ENCODE measurements at regions not wholly inside any gene's neighbourhood (a gene's known extent, or its start where the extent isn't known, plus 50 kb on each side); places are given as distances from the start of the nearest gene placed in this dataset.
"Not testable (repeated sequence)": the region's sequence is repeated elsewhere in the genome, so short reads cannot be mapped to it uniquely, and the experiment has no call there.

DNA sequence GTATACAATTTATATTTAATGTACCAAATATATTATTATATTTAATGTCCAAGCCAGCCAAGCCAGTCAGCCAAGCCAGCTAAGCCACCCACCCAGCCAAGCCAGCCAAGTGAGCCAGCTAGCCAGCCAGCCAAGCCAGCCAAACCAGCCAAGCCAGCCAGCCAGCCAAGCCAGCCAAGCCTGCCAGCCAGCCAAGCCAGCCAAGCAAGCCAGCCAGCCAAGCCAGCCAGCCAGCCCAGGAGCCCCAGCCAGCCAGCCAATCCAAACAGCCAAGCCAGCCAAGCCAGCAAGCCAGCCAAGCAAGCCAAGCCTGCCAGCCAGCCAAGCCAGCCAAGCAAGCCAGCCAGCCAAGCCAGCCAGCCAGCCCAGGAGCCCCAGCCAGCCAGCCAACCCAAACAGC, 1596.3 kb downstream of the RPIA start:
- not testable (repeated sequence) for H4K20me1 ChIP-seq, H3K27ac ChIP-seq, H3K27me3 ChIP-seq, H3K4me2 ChIP-seq, H3K4me3 ChIP-seq, H3K4me1 ChIP-seq, H3K9ac ChIP-seq, H3K36me3 ChIP-seq
- H3K9me3 ChIP-seq = peaks cover 23% of the 10 kb centered on the region; the same call in 1 of the 2 replicates

DNA sequence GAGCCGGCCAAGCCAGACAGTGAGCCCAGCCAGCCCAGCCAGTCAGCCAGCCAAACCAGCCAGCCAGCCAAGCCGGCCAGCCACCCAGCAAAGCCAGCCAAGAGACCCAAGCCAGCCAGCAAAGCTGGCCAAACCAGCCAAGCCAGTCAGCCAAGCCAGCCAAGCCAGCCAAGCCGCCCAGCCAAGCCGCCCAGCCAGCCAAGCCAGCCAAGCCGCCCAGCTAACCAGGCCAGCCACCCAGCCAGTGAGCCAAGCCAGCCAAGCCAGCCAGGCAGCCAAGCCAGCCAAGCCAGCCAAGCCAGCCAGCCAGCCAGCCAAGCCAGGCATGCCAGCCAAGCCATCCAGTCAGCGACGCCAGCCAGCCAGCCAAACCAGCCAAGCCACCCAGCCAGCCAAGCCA, 1596.9 kb downstream of the RPIA start:
- not testable (repeated sequence) for H3K36me3 ChIP-seq, H3K27ac ChIP-seq, H3K4me1 ChIP-seq, H4K20me1 ChIP-seq, H3K9ac ChIP-seq, H3K27me3 ChIP-seq, H3K4me3 ChIP-seq, H3K4me2 ChIP-seq
- H3K9me3 ChIP-seq = peaks cover 27% of the 10 kb centered on the region

- H3K4me1 ChIP-seq, H3K36me3 ChIP-seq, H3K4me2 ChIP-seq, H4K20me1 ChIP-seq, H3K4me3 ChIP-seq, H3K27ac ChIP-seq, H3K27me3 ChIP-seq, H3K9ac ChIP-seq: not testable (repeated sequence)
- H3K9me3 ChIP-seq = peaks cover 28% of the 10 kb centered on the region
These were observed 1598.0 kb downstream of the RPIA start for GRCh38 chr2:90289291-90289980.

- H3K4me2 ChIP-seq, H3K4me1 ChIP-seq, H3K4me3 ChIP-seq, H4K20me1 ChIP-seq, H3K27ac ChIP-seq, H3K36me3 ChIP-seq, H3K27me3 ChIP-seq, H3K9ac ChIP-seq: not testable (repeated sequence)
- peaks cover 34% of the 10 kb centered on the region for H3K9me3 ChIP-seq
These were observed 1599.2 kb downstream of the RPIA start for GRCh38 chr2:90290701-90291100.

- H3K9ac ChIP-seq, H3K4me2 ChIP-seq, H3K27me3 ChIP-seq, H3K4me3 ChIP-seq, H4K20me1 ChIP-seq, H3K27ac ChIP-seq, H3K36me3 ChIP-seq, H3K4me1 ChIP-seq: not testable (repeated sequence)
- peaks cover 37% of the 10 kb centered on the region for H3K9me3 ChIP-seq
These were observed 1599.9 kb downstream of the RPIA start for GRCh38 chr2:90291168-90291883.

GRCh38 chr2:90291934-90292333, 1600.5 kb downstream of the RPIA start:
- H3K9ac ChIP-seq, H3K4me2 ChIP-seq, H3K36me3 ChIP-seq, H3K27ac ChIP-seq, H3K27me3 ChIP-seq, H3K4me1 ChIP-seq, H4K20me1 ChIP-seq, H3K4me3 ChIP-seq: not testable (repeated sequence)
- H3K9me3 ChIP-seq = peaks cover 37% of the 10 kb centered on the region

DNA sequence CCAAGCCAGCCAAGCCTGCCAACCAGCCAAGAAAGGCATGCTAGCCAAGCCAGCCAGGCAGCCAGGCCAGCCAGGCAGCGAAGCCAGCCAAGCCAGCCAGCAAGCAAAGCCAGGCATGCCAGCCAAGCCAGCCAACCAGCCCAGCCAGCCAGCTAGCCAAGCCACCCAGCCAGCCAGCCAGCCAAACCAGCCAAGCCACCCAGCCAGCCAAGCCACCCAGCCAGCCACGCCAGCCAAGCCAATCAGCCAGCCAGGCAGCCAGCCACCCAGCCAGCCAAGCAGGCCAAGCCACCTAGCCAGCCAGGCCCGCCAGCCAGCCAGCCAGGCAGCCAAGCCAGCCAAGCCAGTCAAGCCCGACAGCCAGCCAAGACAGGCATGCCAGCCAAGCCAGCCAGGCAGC, 1601.0 kb downstream of the RPIA start:
- peaks cover 37% of the 10 kb centered on the region for H3K9me3 ChIP-seq
- H3K27ac ChIP-seq, H3K36me3 ChIP-seq, H3K4me1 ChIP-seq, H3K4me3 ChIP-seq, H3K27me3 ChIP-seq, H3K9ac ChIP-seq, H3K4me2 ChIP-seq, H4K20me1 ChIP-seq: not testable (repeated sequence)

- H4K20me1 ChIP-seq, H3K4me3 ChIP-seq: not testable (repeated sequence)
- H3K9me3 ChIP-seq = peaks cover 37% of the 10 kb centered on the region
These were observed 1601.8 kb downstream of the RPIA start for GRCh38 chr2:90293224-90293623.

DNA sequence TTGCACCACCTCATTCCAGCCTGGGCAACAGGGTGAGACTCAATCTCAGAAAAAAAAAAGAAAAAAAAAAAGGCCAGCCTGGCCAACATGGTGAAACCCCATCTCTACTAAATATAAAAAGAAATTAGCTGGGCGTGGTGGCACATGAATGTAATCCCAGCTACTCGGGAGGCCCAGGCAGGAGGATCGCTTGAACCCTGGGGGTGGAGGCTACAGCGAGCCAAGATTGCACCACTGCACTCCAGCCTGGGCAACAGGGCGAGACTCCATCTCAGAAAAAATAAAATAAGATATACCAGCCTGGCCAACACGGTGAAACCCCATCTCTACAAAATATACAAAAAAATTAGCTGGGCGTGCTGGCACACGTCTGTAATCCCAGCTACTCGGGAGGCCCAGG, 1602.3 kb downstream of the RPIA start:
- not testable (repeated sequence) for H3K27me3 ChIP-seq, H3K4me2 ChIP-seq, H3K4me3 ChIP-seq, H3K9ac ChIP-seq, H3K4me1 ChIP-seq, H3K27ac ChIP-seq, H3K36me3 ChIP-seq, H4K20me1 ChIP-seq
- H3K9me3 ChIP-seq = peaks cover 35% of the 10 kb centered on the region

More at GRCh38 chr2:90293224-90293623, 1601.8 kb downstream of the RPIA start:
- H3K4me1 ChIP-seq, H3K4me2 ChIP-seq, H3K9ac ChIP-seq, H3K27ac ChIP-seq, H3K36me3 ChIP-seq, H3K27me3 ChIP-seq: not testable (repeated sequence)

DNA sequence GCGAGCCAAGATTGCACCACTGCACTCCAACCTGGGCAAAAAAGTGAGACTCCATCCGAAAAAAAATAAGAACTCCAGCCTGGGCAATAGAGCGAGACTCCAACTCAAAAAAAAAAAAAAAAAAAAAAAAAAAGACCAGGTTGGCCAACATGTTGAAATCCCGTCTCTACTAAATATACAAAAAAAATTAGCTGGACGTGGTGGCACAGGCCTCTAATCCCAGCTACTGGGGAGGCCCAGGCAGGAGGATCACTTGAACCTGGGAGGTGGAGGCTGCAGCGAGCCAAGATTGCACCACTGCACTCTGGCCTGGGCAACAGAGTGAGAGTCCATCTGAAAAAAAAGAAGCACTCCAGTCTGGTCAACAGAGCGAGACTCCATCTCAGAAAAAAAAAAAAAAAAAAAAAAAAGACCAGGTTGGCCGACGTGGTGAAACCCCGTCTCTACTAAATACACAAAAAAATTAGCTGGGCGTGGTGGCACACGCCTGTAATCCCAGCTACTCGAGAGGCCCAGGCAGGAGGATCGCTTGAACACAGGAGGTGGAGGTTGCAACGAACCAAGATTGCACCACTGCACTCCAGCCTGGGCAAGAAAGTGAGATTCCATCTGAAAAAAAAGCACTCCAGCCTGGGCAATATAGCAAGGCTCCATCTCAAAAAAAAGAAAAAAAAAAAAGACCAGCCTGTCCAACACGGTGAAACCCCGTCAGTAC, 1603.7 kb downstream of the RPIA start:
- not testable (repeated sequence) for H4K20me1 ChIP-seq, H3K4me3 ChIP-seq, H3K4me1 ChIP-seq, H3K27ac ChIP-seq, H3K9ac ChIP-seq, H3K36me3 ChIP-seq, H3K27me3 ChIP-seq, H3K4me2 ChIP-seq
- peaks cover 31% of the 10 kb centered on the region for H3K9me3 ChIP-seq

- peaks cover 21% of the 10 kb centered on the region for H3K9me3 ChIP-seq
- not testable (repeated sequence) for H3K27ac ChIP-seq, H3K9ac ChIP-seq, H3K4me1 ChIP-seq, H3K4me3 ChIP-seq, H4K20me1 ChIP-seq, H3K36me3 ChIP-seq, H3K27me3 ChIP-seq, H3K4me2 ChIP-seq
These were observed 1605.0 kb downstream of the RPIA start for GRCh38 chr2:90296484-90296777.

- H3K27ac ChIP-seq, H3K4me3 ChIP-seq, H3K36me3 ChIP-seq, H3K4me1 ChIP-seq, H3K27me3 ChIP-seq, H4K20me1 ChIP-seq, H3K4me2 ChIP-seq, H3K9ac ChIP-seq: not testable (repeated sequence)
- peaks cover 14% of the 10 kb centered on the region for H3K9me3 ChIP-seq
These were observed 1606.2 kb downstream of the RPIA start for GRCh38 chr2:90297701-90298100.

DNA sequence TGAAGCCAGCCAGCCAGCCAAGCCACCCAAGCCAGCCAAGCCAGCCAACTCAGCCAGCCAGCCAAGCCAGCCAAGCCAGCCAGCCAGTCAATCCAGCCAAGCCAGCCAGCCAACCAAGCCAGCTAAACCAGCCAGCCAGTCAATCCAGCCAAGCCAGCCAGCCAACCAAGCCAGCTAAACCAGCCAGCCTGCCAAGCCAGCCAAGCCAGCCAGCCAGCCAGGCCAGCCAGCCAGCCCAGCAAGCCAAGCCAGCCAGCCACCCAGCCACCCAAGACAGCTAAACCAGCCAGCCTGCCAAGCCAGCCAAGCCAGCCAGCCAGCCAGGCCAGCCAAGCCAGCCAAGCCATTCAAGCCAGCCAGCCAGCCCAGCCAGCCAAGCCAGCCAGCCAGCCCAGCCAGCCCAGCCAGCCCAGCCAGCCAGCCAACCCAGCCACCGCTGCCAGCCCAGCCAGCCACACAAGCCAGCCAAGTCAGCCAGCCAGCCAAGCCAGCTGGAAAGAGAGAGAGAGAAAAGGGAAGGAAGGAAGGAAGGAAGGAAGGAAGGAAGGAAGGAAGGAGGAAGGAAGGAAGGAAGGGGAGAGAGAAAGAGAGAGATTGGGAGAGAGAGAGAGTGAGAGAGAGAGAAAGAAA, 1606.8 kb downstream of the RPIA start:
- not testable (repeated sequence) for H3K9ac ChIP-seq, H3K27me3 ChIP-seq, H3K27ac ChIP-seq, H3K4me3 ChIP-seq, H3K36me3 ChIP-seq, H4K20me1 ChIP-seq, H3K4me1 ChIP-seq, H3K4me2 ChIP-seq
- peaks cover 12% of the 10 kb centered on the region for H3K9me3 ChIP-seq

DNA sequence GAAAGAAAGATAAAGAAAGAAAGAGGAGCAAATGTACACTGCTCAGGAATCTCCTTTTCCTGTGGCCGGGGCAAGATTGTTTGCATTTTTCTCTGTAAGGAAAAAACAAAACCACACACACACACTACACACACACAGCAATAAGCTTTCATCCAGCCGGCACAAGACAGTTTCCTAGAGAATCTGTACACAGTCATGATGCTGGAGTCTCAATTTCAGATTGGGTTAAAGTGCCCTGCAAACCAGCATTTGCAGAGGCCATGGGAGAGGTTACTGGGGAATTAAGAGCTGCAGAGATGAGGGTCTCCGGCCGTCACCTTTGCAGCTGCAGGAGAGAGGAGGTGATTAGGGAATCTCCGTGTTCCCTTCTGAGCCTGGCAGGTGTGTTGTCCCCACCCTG, 1607.5 kb downstream of the RPIA start:
- H3K9ac ChIP-seq, H3K4me3 ChIP-seq, H4K20me1 ChIP-seq, H3K9me3 ChIP-seq, H3K27me3 ChIP-seq, H3K27ac ChIP-seq, H3K4me2 ChIP-seq, H3K36me3 ChIP-seq, H3K4me1 ChIP-seq: not testable (repeated sequence)

All from BLaER1 (cell line).